ENCODE measurements at regions not wholly inside any gene's neighbourhood (a gene's known extent, or its start where the extent isn't known, plus 50 kb on each side); places are given as distances from the start of the nearest gene placed in this dataset.
"Not testable (repeated sequence)": the region's sequence is repeated elsewhere in the genome, so short reads cannot be mapped to it uniquely, and the experiment has no call there.

DNA sequence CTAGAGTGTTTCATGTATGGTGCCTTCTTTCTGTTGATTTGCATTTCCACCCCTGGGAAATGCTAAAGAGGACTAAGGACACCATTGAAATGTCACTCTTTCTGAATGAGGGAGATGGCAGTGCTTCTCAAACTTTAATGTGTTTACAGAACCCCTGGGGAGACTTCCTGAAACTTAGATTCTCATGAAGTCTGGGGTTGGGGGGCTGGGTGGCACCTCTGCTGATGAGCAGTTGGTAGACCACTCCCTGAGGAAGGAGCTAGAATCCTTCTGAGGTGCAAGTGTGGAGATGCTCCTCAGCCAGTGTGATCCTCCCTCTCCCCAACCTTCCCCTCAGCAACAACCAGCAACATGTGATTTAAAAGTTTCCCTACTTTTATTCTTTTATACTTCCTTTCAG is 546.8 kb downstream of the LRRC70 start:
- DNase-seq (ENCODE audit: low read depth in 2 of 3, low spot score in 2 of 3), result no peak

GRCh38 chr5:63124266-63124665 is 545.6 kb downstream of the LRRC70 start:
- no peak for DNase-seq (ENCODE audit: low read depth in 2 of 3, low spot score in 2 of 3)

GRCh38 chr5:63121471-63121870 is 542.9 kb downstream of the LRRC70 start:
- no peak for DNase-seq (ENCODE audit: low read depth in 2 of 3, low spot score in 2 of 3)

DNA sequence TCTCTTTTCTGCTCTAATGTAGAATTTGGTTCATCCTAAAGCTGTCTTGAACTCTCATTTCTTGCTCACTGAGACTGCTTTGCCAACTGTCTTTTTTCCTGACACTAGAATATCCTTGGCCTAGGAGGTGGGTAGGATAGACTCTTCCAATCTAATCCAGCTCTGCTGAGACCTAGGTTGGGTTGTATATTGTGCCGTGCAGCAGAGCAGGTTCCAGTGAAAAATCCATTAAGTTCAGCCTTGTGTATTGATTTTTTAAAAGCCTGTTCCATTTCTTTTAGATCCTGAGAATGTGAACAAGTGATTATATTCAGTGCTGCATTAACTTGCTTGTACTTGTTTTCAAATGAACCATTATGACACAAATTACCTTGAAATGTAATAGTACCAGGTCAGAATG is 539.6 kb downstream of the LRRC70 start:
- DNase-seq (ENCODE audit: low read depth in 2 of 3, low spot score in 2 of 3), result no peak

DNA sequence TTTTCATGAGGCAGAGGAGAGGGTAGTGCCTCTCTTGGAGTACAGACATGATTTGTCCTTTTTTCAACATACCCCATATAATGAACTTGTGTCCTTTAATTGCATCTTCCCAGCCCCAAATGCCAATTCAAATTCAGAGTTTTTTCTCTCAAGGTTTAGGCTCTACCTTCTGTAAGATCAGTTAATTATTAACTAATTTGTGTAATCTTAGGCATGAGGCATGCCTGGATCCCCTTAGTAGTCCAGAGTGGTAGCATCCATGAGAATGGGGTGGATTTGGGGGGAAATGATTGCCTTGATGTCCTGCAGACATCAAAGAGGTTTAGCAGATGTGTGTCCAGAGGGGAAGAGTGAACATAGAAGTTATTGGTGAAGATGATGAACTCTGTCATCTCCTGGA is 533.3 kb downstream of the LRRC70 start:
- no peak for DNase-seq (ENCODE audit: low read depth in 2 of 3, low spot score in 2 of 3)

GRCh38 chr5:63101870-63102269 is 523.3 kb downstream of the LRRC70 start:
- DNase-seq (ENCODE audit: low read depth in 2 of 3, low spot score in 2 of 3), result no peak

GRCh38 chr5:63097286-63097685 is 518.7 kb downstream of the LRRC70 start:
- DNase-seq (ENCODE audit: low read depth in 2 of 3, low spot score in 2 of 3), result no peak

- no peak for DNase-seq (ENCODE audit: low read depth in 2 of 3, low spot score in 2 of 3)
Observed at GRCh38 chr5:63094730-63095129, 516.1 kb downstream of the LRRC70 start.

DNA sequence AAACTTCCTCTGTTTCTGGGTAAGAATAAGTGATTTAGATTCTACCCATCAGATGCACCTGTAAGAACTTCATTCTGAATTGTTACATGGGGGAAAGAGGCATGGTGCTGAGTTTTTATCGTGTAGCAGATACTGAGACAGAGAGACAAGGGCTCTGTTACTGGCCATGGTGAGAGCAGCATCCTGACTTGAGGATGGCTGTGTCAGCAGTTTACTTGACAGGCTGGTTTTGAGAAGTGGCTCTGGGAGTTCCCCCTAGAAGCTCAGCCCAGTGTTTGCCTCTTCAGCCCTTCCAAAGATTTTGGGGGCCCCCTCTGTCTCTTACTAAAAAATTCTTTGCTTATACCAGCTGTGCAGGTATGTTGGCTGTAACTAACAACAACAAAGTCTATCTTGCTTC is 510.5 kb downstream of the LRRC70 start:
- no peak for DNase-seq (ENCODE audit: low read depth in 2 of 3, low spot score in 2 of 3)

- DNase-seq (ENCODE audit: low read depth in 2 of 3, low spot score in 2 of 3), result no peak
Observed at GRCh38 chr5:63085561-63085960, 506.9 kb downstream of the LRRC70 start.

DNA sequence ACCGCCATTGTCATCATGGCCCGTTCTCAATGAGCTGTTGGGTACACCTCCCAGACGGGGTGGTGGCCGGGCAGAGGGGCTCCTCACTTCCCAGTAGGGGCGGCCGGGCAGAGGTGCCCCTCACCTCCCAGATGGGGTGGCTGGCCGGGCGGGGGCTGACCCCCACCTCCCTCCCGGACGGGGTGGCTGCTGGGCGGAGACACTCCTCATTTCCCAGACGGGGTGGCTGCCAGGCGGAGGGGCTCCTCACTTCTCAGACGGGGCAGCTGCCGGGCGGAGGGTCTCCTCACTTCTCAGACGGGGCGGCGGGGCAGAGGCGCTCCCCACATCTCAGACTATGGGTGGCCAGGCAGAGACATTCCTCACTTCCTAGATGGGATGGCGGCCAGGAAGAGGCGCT is 505.1 kb downstream of the LRRC70 start:
- not testable (repeated sequence) for DNase-seq (ENCODE audit: low read depth in 2 of 3, low spot score in 2 of 3)

DNA sequence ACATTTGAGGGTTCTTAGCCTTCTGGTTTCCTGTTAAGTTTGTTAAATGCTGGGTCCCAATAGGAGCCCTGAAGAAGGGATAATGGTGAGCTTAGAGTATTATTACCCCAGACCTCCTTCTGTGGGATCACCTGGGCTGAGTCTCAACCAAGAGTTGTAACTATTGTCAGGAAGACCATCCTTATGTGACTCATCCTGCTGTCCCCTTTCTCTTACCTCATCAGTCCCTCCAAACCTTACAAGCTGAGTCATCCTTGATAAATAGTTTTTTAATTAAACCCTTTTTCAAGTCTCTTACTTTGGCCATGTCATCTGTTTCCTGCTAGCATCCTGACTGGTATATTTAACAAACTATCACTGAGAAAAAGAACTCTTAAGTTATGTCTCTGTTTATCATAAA is 502.8 kb downstream of the LRRC70 start:
- no peak for DNase-seq (ENCODE audit: low read depth in 2 of 3, low spot score in 2 of 3)

DNA sequence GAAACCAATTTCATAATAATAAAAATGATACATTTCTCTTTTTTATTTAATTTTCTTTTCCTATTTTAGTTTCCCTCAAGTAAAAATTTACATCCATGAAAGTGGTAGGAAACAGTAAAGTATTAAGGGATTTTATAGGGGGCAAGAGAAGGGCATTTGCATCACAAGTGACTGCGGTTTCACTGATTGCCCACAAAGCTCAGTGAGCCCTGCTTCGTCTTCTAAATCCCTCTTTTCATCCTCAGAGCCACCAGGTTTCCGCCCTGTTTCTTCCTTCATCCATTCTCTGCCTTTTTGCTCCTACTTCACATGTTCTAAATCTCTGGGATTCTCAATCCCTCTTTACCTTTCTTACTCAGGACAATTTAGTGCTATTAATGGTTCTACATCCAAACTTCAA is 491.4 kb downstream of the LRRC70 start:
- no peak for DNase-seq (ENCODE audit: low read depth in 2 of 3, low spot score in 2 of 3)

DNA sequence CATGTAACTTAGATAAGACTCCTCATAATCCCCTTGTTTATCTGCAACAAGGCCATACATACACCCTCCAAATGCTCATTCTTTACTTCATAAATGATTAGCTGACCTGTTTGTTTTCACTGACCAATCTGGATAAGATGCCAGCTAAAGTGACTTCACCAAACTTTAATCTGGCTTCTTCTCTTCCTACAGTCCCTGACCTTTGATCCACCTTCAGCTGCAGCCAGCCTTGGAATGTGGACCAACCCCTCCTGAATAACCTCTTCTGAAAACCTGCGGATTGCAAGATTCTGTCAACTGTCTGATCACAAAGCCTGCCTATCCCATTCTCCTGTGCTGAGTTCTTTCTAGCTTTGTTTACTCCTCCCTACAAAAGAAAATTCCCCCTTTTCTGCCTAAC is 476.8 kb downstream of the LRRC70 start:
- DNase-seq (ENCODE audit: low read depth in 2 of 3, low spot score in 2 of 3), result no peak

- DNase-seq (ENCODE audit: low read depth in 2 of 3, low spot score in 2 of 3), result no peak
Observed at GRCh38 chr5:63053019-63053638, 474.5 kb downstream of the LRRC70 start.

GRCh38 chr5:63050916-63051315 is 472.3 kb downstream of the LRRC70 start:
- no peak for DNase-seq (ENCODE audit: low read depth in 2 of 3, low spot score in 2 of 3)

DNA sequence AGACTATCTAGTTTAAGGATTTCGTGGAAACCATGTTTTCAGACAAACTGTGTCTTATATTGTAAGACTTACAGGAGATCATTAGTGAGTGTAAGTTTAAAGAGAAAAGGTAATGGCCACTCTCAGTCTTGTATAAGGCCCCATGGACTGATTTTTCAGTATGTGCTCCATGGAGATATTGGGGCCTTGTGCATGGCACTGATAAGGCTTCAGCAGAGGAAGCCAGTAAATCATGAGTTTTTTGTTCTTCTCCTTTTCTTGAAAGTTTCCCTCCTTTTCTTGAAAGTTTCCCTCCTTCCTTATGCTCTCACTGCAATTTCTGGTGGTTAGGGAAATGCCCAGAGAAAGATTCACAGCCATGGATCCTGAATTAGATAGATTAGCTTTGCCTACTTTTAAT is 471.3 kb downstream of the LRRC70 start:
- DNase-seq (ENCODE audit: low read depth in 2 of 3, low spot score in 2 of 3), result no peak

DNA sequence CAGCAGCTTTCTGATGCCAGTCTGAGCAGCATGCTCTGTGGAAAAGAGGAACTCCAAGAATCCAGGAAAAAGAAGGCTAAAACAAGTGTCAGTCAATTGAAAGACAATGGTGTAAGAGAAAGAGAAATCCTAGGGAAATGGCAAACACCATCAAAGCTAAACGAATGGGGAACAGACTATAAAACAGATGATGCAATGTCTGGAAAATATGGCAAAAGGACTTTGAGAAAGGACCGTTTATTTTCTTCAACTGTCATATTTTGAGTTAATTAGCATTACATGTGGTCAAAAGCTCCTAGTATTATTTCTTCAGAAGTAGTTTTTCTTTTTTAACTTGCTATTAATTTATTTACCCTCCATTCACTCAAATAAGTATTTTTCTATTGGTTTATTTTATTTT is 465.2 kb downstream of the LRRC70 start:
- no peak for DNase-seq (ENCODE audit: low read depth in 2 of 3, low spot score in 2 of 3)

DNA sequence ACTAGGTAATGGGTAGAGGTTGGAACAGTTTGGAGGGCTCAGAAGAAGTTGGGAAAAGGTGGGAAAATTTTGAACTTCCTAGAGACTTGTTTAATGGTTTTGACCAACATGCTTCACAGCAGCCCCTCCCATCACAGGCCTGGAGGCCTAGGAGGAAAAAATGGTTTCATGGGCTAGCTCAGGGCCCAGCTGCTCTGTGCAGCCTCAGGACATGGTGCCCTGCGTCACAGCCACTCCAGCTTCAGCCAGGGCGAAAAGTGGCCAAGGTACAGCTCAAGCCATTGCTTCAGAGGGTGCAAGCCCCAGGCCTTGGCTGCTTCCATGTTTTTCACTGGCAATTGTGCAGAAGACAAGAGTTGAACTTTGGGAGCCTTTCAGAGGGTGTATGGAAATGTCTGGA is 453.7 kb downstream of the LRRC70 start:
- no peak for DNase-seq (ENCODE audit: low read depth in 2 of 3, low spot score in 2 of 3)

DNA sequence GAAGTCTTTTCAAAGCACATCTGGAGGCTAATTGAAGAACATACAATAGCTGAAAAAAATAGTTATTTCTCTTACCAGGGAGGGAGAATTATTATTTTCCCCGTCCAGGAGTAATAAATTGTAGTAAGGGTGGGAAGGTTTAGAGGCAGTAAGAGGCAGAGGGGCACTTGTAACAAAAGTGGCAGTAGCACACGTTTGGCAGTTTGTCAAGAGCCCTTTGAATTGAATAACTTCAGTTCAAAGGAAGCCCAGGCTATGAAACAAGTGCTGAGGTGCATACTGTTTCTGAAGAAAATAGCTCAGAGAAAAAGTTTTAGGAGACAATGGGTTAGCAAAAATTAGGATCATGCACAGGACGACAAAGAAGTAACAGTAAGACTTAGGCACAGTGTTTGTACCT is 451.3 kb downstream of the LRRC70 start:
- DNase-seq (ENCODE audit: low read depth in 2 of 3, low spot score in 2 of 3), result no peak

DNA sequence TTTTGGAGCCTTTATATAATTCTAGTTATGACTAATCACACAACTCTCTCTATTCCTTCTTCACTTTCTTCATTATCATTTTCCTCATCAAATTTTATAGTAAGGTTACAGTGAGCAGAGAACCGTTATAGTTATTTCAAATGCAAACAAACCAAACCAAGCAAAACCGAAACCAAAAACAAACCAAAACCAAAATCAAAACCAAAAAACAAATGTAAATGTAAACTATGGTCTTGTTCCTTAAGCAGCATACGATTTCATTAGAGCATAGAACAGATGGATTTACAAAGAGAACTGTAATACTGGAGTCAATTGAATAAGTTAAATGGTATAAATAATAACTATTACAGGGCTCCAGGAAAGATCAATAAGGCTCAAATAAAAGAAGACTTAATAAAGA is 447.1 kb downstream of the LRRC70 start:
- no peak for DNase-seq (ENCODE audit: low read depth in 2 of 3, low spot score in 2 of 3)

GRCh38 chr5:63022403-63022802 is 443.8 kb downstream of the LRRC70 start:
- DNase-seq (ENCODE audit: low read depth in 2 of 3, low spot score in 2 of 3), result no peak

GRCh38 chr5:63011158-63011557 is 432.5 kb downstream of the LRRC70 start:
- DNase-seq (ENCODE audit: low read depth in 2 of 3, low spot score in 2 of 3), result no peak

GRCh38 chr5:63008195-63008594 is 429.6 kb downstream of the LRRC70 start:
- no peak for DNase-seq (ENCODE audit: low read depth in 2 of 3, low spot score in 2 of 3)

Measured in activated CD8-positive, alpha-beta memory T cell treated with anti-CD3 and anti-CD28 coated beads for 48 hours (primary cell).